HT1080 (cell line): ENCODE measurements at regions not wholly inside any gene's neighbourhood (a gene's known extent, or its start where the extent isn't known, plus 50 kb on each side); places are given as distances from the start of the nearest gene placed in this dataset.
"Not testable (repeated sequence)": the region's sequence is repeated elsewhere in the genome, so short reads cannot be mapped to it uniquely, and the experiment has no call there.

ENCODE experiments used
- DNase-seq: peaks from one replicate; pipeline ENCODE4 v3.0.0-alpha.2; 2015; ENCODE audit warnings: low read depth

GRCh38 chr12:124386661-124387527 is 92.0 kb downstream of the RFLNA start:
- DNase-seq: no peak

- DNase-seq: peak; percentile 71
These were observed 91.2 kb downstream of the RFLNA start for GRCh38 chr12:124386059-124386458.

- DNase-seq: peak; percentile 90
These were observed 90.5 kb downstream of the RFLNA start for GRCh38 chr12:124385219-124385969.

GRCh38 chr12:124384299-124384894 is 89.5 kb downstream of the RFLNA start:
- DNase-seq: no peak

GRCh38 chr12:124383028-124383427 is 88.1 kb downstream of the RFLNA start:
- no peak for DNase-seq

- peak; percentile 76 for DNase-seq
These were observed 86.8 kb downstream of the RFLNA start for GRCh38 chr12:124381456-124382296.

GRCh38 chr12:124380796-124381455 is 86.0 kb downstream of the RFLNA start:
- DNase-seq: peak; percentile 28

GRCh38 chr12:124379938-124380754 is 85.3 kb downstream of the RFLNA start:
- DNase-seq: peak; percentile 99

GRCh38 chr12:124379379-124379937 is 84.6 kb downstream of the RFLNA start:
- no peak for DNase-seq

- DNase-seq: no peak
These were observed 84.0 kb downstream of the RFLNA start for GRCh38 chr12:124378926-124379325.

- DNase-seq: peak; percentile 27
These were observed 83.2 kb downstream of the RFLNA start for GRCh38 chr12:124377981-124378509.

GRCh38 chr12:124376435-124376834 is 81.5 kb downstream of the RFLNA start:
- DNase-seq: no peak

GRCh38 chr12:124375789-124376175 is 80.9 kb downstream of the RFLNA start:
- no peak for DNase-seq

- no peak for DNase-seq
These were observed 80.4 kb downstream of the RFLNA start for GRCh38 chr12:124375141-124375788.

GRCh38 chr12:124374567-124374966 is 79.7 kb downstream of the RFLNA start:
- DNase-seq: no peak

- no peak for DNase-seq
These were observed 79.3 kb downstream of the RFLNA start for GRCh38 chr12:124374147-124374546.

GRCh38 chr12:124373701-124374100 is 78.8 kb downstream of the RFLNA start:
- not testable (repeated sequence) for DNase-seq

GRCh38 chr12:124372831-124373230 is 77.9 kb downstream of the RFLNA start:
- no peak for DNase-seq
